Keratinocyte (primary cell): ENCODE measurements at regions not wholly inside any gene's neighbourhood (a gene's known extent, or its start where the extent isn't known, plus 50 kb on each side); places are given as distances from the start of the nearest gene placed in this dataset.

ENCODE experiments used
- CTCF ChIP-seq, 3 experiments: IDR thresholded peaks in 1 of 3; conservative IDR thresholded peaks in 1 of 3; optimal IDR thresholded peaks in 1 of 3; 2 replicates in 2 of 3; 3 replicates in 1 of 3; pipeline versions ENCODE3 to v1.5.1; 2011; ENCODE audit warnings: low read length in 3 of 3, mild to moderate bottlenecking in 3 of 3, moderate library complexity in 2 of 3, control low read depth in 1 of 3, inconsistent platforms in 1 of 3; ENCODE audit not compliant: insufficient read depth in 2 of 3; ENCODE audit errors: extremely low read depth in 1 of 3
- EZH2 ChIP-seq: IDR thresholded peaks from one replicate; pipeline ENCODE4 v1.6.1; 2012; ENCODE audit warnings: inconsistent platforms, mild to moderate bottlenecking, low read length, moderate library complexity

GRCh38 chr12:85356596-85357385, 76.8 kb downstream of the ALX1 start:
- TF ChIP-seq CTCF (optimal IDR thresholded peaks at IDR 0.05 in 1 of 3, IDR thresholded peaks at IDR 0.05 in 1 of 3, conservative IDR thresholded peaks at IDR 0.05 in 1 of 3; ENCODE audit: extremely low read depth in 1 of 3, insufficient read depth in 2 of 3, low read length in 3 of 3) (no peak), EZH2 (no peak)
